Stimulated activated naive CD4-positive, alpha-beta T cell (primary cell): ENCODE measurements at regions not wholly inside any gene's neighbourhood (a gene's known extent, or its start where the extent isn't known, plus 50 kb on each side); places are given as distances from the start of the nearest gene placed in this dataset.
A peak's percentile ranks its signal among the peaks of the same experiment; 100 is the strongest.

ENCODE experiments used
- DNase-seq, 6 experiments: peaks; one replicate each; lab custom pipeline; 2025; lab: John Stamatoyannopoulos, UW

DNA sequence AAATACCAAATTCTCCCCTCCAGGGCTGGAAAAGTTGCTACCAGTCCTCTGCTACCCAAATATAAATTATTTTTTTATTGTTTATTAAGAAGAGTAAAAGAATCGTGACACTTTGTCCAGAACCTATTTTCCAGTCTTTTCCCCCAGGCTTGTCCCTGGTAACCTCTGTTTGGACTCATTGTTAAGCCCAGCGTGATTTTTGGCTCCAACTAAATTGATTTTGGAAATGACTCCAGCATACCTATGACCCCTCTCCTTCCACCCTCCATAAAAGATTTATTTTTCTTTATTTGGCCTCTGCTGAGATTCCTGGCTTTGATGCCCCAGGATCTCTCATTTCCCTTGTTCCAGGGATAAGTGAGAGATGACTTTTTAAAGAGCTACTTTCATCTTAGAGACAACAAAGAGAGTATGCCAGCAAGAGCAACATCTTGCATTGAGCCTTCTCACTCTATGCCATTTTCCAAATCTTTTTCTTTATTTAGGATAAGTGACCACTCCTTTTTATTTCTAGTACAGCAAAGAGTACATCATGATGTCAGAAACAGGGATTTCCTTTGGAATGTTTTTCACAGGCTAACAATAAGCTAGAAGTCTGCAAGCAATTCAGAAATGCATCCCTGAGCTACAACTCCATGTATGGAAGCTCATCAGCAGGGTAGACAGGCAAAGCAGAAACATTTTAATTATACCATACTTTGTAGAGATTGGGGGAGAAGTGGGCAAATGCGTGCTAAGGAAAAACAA lies 75.8 kb downstream of the DAD1 start:
- no peak for DNase-seq

DNA sequence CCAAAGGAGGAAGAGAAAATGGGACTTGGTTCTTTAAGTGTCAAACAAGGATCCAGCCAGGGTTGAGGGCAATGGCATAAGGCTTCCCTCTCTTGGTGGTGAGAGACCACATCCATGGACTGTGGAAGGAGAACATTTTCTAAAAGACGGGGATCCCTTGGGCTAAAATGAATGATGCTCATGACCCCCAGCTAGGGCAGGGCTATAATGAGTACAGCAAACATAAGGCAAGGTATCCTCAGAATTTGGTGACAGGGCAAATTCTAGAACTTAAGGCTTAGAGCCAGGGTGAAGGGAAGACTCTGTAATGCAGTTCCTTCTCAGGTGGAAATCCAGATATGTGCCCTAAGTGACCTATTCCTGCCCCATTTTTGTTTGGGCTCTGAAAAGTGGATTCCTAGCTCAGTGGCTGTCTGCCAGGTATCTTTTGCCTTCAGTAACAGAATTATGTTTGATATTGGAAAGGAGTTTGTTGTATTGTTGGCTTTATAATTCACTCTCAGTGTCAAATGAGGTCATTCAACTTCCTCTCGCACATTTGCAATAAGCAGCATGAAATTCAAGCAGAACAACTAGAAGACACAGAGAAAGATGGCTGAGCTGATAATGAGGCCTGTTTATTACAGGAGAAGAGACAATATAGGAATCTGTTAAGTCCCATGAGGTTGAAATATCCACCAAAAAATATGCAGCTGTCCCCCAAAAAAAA lies 76.8 kb downstream of the DAD1 start:
- peak in 2 of 6 experiments; percentile 32 to 57 for DNase-seq

GRCh38 chr14:22510527-22511110 lies 78.4 kb downstream of the DAD1 start:
- DNase-seq: no peak

DNA sequence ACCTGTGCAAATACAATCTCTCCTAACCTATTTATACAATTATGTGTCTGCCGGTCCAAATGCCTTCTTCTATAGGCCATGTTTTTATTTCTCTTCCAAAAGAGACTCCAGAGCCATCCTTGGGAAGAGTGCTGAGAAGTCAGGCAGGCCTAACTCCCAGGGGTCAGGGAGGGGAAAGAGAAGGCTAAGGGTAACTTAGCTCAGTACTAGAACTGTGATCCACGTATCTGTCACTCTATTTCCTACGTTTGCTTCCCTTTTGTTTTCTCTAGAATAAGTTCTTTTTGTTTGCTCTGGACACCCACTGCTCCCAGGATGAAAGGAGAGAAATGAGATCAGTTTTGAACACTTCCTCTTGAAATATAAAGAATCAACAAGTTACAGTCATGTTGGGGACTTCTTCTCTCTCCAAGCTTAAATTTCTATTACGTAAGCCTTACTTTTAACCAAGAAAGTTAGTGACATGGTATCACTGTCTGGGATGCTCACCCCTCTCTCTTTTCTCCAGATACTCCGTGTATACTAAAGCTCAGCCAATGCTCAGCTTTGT lies 79.2 kb downstream of the DAD1 start:
- DNase-seq: peak in 2 of 6 experiments; percentile 47 to 58

DNA sequence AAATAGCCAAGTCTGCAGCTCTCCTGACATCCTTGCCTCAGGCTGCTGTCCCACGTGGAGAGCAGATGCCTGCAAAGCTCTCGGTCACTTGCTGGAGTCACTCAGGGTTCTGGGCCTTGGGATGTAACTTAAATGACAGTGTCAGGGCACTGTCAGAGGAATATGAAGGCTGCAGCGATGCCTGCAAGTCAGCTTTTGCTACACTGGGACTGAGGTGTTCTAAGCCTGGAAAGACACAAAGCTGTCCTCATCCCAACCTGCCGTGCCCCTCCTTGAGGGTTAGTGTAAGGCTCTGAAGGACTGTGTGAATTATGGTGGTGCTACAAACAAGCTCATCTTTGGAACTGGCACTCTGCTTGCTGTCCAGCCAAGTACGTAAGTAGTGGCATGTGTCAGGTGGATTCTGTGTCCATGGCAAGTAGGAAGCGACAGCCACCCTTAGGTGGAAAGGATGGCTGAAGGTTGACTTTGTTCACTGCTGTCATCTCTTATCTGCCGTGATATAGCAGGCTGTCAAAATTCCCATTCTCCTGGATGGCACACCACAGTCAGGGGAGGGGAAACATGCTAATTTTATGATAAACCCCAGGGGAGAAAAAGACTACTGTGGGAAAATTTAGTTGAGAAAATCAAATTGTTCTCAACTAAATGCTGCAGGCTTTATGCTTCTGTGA lies 79.9 kb downstream of the DAD1 start:
- DNase-seq: no peak

DNA sequence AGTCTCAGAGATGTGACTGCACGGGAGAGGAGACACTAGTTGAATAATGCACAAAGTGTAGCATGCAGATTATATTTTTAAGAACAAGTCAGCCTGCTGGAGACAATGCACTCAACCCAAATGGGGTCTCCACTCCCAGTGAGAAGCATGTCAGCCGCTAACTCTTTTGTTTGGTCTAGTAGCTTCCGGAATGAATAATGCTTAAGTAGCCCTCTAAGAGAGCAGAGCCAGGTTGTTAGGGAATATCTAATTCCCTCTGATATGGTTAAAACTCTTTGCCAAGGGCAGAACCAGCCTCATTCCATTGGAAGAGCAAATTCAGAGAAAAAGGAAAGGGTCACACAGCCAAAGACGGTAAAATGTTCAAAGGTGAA lies 80.4 kb downstream of the DAD1 start:
- DNase-seq: no peak

DNA sequence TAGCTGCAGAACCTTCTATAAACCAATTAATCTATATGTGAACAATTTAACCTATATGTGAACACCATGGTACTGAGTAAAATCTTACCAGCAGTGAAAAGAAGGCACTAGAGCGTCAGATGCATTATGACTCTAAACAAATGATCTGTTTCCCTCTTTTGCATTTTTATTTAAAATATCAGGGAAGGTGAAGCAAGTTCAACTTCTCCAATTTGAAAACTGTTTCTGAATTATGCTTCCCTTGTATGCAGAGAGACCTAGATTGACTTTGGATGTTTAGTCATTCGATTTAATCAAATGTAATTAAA lies 80.9 kb downstream of the DAD1 start:
- no peak for DNase-seq

DNA sequence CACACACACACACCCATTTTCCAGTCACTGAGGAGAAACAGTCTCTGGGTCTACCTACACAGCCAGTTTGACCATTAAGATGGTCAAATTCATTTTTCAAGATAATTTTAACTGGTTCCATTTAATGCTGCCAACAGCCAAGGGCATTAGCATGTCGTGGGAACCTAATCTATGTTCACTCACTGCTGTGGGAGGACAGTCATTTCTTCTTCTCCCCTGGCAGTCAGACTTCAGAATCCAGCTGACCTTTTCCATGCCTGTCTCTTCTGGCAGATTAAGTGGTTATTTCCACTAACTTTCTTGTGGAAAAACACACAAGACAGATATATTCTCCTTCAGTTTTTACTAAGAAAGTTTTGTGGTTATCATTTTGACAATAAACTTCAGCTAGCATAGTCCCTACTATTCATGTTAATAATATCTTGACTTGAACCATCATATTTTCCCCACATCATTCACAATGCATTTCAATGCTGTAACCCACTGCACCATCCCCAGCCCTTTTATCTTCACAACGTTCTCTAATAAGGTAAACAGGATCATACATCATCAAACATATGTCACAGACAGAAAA lies 82.2 kb downstream of the DAD1 start:
- DNase-seq: peak in 1 of 6 experiments; percentile 54

DNA sequence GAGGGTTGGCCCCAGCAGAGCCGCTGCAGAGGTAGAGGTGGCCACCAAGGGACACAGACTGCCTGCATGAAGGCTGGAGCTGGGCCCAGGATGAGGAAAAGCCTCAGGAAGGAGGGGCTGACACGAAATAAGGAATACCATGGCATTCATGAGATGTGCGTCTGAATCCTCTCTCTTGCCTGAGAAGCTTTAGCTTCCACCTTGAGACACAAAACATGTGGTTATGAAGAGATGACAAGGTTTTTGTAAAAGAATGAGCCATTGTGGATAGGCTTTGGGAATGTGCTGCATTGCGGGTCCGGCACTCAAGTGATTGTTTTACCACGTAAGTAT lies 82.7 kb downstream of the DAD1 start:
- DNase-seq: no peak

DNA sequence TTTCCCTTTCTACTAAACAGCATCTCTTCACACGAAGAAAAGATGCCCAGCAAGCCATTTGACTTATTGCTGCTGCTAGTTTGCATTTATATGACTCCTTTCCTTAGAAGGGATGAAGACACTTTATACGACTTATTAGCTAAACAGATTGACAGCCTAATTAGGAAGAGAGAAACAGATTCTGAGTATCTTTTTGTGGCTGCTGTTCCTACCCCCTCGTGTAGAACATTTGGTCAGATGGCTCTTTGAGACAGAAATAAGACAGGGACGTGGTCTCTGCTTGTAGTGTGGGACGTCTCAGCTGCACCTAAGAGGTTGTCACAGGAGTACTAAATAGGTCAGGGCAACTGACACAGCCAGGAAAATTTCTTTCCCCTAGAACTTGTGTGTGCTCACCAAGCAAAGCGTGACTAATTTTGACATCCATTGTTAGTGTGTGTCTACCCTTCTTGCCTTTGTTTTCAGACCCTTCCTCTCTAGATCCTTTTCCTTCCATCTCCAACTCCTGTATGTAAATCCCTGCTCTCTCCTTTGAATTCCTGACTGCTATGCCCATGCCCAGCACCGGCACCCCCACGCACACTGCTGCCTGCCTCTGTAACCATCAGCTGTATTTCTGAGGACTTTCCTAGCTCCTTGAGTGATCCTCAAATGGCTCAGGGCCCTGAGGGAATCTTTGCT lies 83.2 kb downstream of the DAD1 start:
- no peak for DNase-seq

DNA sequence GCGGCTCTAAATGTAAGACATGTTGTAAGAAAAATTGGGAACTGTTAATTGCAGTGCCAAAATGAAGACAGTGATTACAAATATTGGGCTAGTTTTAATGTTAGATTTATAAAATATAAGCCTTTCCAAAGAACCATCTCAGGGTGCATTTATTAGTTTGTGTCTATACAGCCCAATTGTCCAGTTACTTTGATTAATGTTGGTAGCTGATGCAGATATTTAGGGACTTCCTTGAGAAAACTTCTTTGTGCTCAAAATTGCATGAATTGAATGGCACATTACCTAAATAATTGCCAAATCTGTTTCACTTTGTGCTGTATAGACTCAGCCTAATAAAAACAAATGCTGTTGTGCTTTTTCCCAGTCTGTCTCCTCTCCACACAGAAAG lies 83.7 kb downstream of the DAD1 start:
- DNase-seq: no peak

- no peak for DNase-seq
Measured at GRCh38 chr14:22502551-22502950, 86.5 kb downstream of the DAD1 start.

DNA sequence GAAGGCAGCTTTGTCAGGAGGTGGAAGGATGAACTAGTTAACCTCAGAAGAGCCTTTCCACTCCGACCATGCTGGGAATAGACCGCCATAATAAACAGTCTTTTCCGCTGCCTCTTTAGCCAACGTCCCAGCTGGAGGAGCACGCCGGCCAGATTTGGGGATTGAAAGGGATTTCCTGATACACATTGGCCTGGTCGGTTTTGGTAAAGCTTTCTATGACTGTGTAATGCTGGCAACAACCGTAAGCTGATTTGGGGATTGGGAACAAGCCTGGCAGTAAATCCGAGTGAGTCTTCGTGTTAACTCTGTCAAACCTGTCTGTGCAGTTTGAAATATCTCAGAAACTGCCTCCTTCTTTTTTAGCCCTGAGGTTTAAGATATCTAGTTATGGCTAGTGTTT lies 87.0 kb downstream of the DAD1 start:
- DNase-seq: no peak

DNA sequence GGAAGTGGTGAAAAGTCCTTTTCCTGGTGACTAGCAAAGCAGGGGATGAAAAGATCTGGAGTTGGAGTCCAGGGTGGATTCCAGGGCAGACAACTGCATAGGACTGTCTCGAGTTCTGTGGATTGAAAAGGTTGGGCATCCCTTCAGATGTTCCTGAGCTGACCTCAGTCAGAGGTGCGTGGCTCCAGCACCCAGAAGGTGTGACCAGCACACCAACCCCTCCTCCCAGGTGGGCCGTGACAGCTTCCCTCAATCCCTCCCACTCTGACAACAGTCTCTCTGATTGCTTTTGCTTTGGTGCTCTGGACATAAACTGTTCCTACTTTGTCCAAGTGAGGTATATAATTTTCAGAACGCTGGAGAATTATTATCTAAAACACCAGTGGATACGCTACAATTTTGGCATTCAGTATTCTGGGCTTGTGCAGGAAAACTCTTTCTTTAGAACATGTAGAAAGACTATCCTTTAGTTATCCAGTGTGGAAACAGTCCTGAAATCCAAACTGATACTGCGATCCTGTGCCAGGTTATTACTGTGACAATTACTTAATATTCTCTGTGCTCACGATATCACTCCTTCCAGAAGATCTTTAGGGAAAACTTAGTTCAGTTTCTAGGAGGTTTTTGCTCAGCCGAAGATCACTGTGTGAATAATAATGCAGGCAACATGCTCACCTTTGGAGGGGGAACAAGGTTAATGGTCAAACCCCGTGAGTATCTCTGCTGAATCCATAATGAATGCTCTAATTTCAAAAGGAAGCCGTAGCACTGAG lies 87.9 kb downstream of the DAD1 start:
- no peak for DNase-seq

DNA sequence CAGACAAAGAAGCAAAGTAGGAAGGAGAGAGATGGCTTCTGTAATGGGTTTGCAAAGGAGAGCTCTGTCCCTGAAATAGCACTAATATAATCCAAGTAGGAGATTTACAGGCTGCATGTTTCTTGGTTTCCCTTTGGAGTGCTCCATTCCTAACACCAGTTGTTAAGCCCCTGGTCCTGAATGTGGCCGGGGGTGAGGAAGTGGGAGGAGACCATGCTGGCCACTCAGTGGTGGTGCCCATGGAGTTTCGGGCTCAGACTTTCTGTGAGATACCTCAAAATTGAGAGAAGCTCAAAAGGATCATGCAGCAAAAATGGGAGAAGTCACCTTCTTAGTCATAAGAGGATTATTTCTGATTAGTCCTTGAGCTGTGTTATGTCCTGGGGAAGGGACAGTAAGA lies 88.5 kb downstream of the DAD1 start:
- no peak for DNase-seq

GRCh38 chr14:22497671-22498093 lies 91.3 kb downstream of the DAD1 start:
- no peak for DNase-seq

- no peak for DNase-seq
Measured at GRCh38 chr14:22497144-22497423, 91.9 kb downstream of the DAD1 start.

- no peak for DNase-seq
Measured at GRCh38 chr14:22494486-22495135, 94.4 kb downstream of the DAD1 start.

DNA sequence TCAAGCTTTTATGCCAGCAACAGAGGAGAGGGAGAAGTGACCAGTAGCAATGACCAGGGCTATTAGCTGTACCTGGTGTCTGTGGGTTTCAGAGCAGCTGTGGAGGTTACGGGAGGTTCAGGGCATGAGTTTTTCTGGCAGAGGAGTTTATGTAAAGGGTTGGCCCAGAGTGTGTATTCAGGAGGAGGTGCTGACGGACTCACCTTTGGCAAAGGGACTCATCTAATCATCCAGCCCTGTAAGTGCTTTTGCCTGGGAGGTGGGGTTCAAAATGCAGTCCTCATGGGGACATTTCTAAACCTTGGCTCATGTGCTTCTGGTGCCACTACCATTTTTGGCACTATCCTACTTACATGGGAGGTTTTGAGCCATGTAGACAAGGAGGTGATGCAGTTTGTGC lies 95.3 kb downstream of the DAD1 start:
- no peak for DNase-seq

DNA sequence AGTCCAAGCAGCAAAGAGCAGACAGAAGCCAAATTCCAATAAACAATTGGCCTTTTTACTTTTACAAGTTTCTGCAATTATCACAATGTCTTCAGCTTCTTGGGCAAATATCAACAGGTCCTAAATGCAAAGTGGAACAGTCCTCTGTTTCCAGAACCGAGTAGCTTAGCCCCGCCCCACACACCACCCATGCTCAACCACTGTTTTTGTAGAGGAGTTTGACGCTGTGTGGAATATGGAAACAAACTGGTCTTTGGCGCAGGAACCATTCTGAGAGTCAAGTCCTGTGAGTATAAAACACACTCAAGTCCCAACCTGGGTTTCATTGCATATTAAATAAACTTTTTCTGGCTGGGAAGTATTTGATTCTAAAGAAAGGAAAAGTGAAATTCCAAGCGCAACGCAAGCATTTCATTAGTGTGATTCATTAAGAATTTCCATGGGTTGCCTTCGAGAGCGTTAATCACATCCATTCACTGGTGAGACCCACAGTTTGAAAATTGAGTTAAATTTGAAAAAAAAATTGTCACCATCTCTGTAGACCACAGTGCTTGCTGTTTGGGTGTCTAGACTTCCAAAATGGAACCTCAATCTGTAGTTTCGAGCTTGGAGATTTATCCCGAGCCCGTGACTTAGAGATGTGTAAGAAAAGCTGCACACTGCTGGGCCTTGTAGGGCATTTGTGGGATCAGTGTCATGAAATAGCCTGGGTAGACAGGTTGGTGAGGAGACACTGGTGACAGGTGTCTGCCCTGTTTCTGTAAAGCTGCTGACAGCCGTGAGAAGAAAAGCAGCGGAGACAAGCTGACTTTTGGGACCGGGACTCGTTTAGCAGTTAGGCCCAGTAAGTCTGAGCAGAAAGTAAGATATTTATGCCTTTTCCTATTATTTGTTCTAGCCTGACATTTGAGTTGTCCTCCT lies 96.1 kb downstream of the DAD1 start:
- peak in 2 of 6 experiments; percentile 16 to 32 for DNase-seq
